KBM-7 (cell line): ENCODE measurements at regions not wholly inside any gene's neighbourhood (a gene's known extent, or its start where the extent isn't known, plus 50 kb on each side); places are given as distances from the start of the nearest gene placed in this dataset.

Experiments
- DNase-seq: peaks from one replicate; pipeline ENCODE4 v3.0.0-alpha.2; 2015
- in situ Hi-C: fragments of 300-500 bp; cut with MboI; formaldehyde crosslinking; loops from 2 replicates; pipeline ENCODE4 v1.14.3; 2020; ENCODE audit warnings: low sequenced_read_pairs, low pct_unique_long_range_greater_than_20kb, mixed read lengths

- in situ Hi-C loops = no loop called here
These were observed 75.5 kb downstream of the NCOR2 start for GRCh38 chr12:124491856-124492420.

DNA sequence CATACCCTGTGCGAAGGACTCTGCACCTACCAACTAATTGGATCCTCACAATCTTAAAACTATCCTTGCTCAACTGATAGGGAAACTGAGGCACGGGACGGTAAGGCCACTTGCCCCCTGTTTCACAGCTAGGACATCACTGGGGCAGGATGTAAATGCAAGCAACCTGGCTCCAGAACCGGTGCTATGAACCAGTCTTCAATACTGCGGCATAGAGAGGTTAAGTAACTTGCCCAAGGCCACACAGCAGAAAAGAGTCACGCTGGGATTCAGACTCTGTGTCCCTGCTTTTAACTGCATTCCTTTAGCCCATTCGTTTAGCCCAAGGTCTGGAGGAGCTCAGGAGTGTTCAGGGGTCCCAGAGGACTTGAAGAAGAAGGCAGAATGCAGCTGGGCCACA, 76.1 kb downstream of the NCOR2 start:
- no peak for DNase-seq
- in situ Hi-C loops = no loop called here

More at GRCh38 chr12:124491856-124492420, 75.5 kb downstream of the NCOR2 start:
- no peak for DNase-seq

GRCh38 chr12:124490584-124491305, 76.7 kb downstream of the NCOR2 start:
- DNase-seq = no peak
- in situ Hi-C loops = no loop called here

GRCh38 chr12:124489915-124490583, 77.4 kb downstream of the NCOR2 start:
- in situ Hi-C loops = no loop called here
- DNase-seq = no peak

DNA sequence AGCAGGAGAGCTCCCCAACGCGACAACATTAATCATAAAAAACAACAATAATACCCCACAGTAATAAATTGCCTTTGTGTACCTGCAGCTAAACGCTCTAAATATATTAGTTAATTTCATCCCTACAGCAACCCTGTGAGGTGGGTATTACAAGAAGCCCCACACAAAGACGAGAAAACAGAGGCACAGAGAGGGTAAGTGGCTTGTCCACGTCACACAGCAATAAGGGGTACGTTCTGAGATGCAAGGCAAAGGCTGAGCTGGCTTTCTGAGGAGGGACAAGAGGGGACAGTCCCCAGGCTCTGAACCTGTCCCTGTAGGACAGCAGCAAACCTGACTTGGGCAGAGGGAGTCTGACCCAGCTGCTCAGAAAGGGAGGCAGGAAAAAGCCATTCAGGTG, 78.2 kb downstream of the NCOR2 start:
- no peak for DNase-seq
- in situ Hi-C loops = no loop called here

DNA sequence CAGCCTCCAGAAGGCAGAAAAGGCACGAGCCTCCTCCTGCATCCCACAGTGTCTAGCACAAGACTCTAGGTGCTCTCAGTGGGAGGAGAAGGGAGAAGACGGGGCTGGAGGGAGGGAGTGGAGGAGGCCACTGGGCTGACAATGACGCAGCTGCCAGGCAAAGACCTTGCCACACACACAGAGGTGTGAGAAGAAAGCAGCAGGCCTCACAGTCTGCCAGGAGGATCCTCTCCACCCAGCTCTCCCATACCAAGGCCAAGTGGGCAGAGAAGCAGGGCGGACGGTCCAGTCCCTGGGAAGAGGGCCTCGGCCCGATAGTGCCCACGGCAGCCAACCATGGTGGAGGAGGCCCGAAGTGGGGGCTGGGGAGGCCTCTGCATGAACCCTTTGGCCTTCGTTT, 78.9 kb downstream of the NCOR2 start:
- in situ Hi-C loops = no loop called here
- no peak for DNase-seq

DNA sequence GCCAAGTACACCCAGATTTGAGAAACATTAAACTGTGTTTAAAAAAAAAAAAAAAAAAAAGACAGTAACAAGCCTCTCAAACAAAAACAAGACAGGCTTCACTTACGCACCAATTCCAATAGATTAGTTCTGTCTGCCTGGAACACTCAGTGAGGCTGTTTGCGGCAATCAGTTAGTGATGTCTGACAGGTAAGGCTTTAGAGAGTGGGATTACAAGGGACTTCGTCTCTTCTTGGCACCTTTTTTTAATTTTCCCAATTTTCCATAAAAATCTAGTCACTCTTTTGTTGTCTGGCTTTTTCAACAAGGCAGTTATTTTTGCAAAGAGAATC, 79.6 kb downstream of the NCOR2 start:
- in situ Hi-C loops = no loop called here
- DNase-seq = no peak

- no peak for DNase-seq
- in situ Hi-C loops = no loop called here
These were observed 80.2 kb downstream of the NCOR2 start for GRCh38 chr12:124487066-124487833.

DNA sequence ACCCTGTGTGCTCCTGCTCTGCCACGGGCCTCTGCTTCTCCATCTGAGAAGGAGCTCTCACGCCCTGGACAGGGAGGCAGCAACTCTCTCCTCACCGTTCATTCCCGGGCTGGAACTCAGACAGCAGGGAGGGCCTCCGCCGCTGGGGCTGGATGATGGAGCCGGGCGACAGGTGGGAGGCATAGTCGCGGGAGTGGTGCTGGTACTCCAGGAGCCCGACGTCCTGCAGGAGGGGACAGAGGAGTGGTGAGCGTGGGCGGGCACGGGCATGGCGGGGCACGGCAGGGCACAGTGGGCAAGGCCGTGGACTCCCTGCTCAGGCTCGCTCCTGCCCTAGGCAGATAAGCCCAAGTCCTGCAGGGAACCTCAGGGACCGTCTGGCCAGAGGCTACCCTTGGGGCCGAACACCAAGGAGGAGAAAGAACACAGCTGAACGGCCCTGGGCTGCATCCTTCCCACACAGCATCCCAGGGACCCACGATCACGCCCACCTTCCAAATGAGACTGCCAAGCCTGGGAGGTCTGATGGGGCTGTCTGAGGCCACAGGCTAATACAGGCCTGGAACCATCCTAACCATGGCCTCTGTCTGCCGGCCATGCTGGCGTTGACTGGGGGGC, 81.0 kb downstream of the NCOR2 start:
- DNase-seq = no peak
- in situ Hi-C loops = no loop called here

- in situ Hi-C loops = no loop called here
- no peak for DNase-seq
These were observed 82.0 kb downstream of the NCOR2 start for GRCh38 chr12:124485371-124485770.

GRCh38 chr12:124484526-124484953, 82.9 kb downstream of the NCOR2 start:
- peak; percentile 60 for DNase-seq
- in situ Hi-C loops = no loop called here

GRCh38 chr12:124484067-124484466, 83.3 kb downstream of the NCOR2 start:
- in situ Hi-C loops = no loop called here
- DNase-seq = no peak

DNA sequence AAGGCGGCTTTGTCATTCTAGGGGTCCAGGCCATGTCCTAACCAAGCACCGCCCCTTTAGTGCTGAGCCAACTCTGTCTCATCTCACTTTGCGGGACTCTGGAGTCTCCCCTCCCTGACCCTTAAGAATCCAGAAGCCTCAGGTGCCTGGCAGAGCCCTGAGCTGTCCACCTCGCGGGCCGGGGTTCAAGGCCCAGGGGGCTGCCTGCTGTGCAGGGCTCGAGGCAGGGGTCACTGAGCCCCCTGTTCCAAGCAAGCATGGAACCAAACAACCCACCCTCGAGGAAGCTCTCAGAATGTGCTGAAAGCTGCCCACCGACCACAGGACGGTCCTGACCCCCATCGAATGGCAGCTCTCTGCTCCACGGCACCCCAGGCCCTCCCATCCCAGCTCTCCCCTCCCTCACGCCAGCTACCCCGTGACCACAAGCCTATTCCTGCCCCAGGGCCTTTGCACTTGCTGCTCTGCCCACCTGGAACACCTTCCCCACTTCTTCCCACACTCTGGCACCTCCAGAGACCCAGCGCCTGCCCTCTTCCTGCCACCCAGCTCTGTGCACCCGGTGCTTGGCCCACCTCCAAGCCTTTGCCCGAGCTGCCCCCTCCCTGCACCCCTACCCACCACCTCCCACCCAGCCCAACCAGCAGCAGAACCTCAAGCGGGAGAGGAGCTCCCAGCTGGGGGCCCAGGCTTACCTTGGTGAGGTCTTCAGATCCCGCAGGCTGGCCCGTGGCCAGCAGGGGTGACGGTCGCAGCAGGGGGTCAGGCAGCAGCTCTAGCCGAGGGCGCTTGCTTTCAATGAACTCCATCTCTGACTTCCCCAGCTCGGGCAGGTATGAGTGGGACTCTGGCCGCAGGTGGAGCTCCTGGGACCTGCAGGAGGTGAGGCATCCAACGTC, 84.3 kb downstream of the NCOR2 start:
- in situ Hi-C loops = no loop called here
- no peak for DNase-seq

- in situ Hi-C loops = no loop called here
These were observed 84.9 kb downstream of the NCOR2 start for GRCh38 chr12:124482567-124482893.

GRCh38 chr12:124481772-124482566, 85.4 kb downstream of the NCOR2 start:
- no peak for DNase-seq
- in situ Hi-C loops = no loop called here

More at GRCh38 chr12:124482567-124482893, 84.9 kb downstream of the NCOR2 start:
- no peak for DNase-seq

DNA sequence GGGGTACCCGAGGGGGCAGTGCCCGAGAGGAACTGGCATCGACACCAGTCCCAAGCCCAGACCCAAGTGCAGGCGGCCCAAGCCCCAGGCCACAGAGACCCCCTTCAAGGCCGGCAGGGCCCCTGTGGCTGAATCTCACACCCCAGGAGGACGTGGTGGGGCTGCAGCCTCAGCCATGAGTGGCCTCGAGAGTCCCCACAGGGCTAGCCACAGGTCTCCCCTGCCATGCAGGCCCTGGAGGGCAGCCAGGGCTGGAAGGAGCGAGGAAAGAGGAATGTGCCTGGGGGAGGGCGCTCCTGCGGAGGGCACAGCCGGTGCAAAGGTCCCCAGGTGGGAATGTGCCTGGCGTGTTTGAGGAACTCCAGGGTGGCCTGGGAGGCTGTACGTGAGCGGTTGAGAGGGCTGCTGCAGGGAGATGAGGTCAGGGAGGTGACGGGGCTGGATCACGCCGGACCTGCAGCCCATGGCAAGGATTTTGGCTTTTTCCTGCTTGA, 86.1 kb downstream of the NCOR2 start:
- in situ Hi-C loops = no loop called here
- no peak for DNase-seq

- in situ Hi-C loops = no loop called here
- peak; percentile 23 for DNase-seq
These were observed 86.7 kb downstream of the NCOR2 start for GRCh38 chr12:124480469-124481256.
